ENCODE measurements at regions not wholly inside any gene's neighbourhood (a gene's known extent, or its start where the extent isn't known, plus 50 kb on each side); places are given as distances from the start of the nearest gene placed in this dataset.

DNA sequence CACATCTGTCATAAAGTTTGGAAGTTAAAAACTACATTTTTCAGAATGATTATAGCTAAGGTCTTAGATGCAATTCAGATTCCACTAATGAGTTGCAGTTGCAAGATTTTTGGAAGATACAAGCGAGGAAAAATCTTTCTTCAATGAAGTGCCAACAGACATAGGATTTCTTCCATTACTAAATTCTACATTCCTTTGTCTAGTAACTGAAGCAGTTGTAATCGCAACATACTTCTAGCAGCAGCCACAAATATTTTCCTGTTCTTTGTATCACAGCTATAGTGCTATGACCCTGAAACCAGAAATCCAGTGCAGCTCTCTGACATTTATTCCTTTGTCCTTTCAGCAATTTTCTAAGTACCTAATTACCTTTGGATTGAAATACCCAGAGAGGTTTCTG is 225.2 kb upstream of the SLIT2 start:
- H3K9ac ChIP-seq (ENCODE audit: low read length in 3 of 3) = no peak overlapping the region
- intact Hi-C loops (cut with DNase I) = no loop called here

DNA sequence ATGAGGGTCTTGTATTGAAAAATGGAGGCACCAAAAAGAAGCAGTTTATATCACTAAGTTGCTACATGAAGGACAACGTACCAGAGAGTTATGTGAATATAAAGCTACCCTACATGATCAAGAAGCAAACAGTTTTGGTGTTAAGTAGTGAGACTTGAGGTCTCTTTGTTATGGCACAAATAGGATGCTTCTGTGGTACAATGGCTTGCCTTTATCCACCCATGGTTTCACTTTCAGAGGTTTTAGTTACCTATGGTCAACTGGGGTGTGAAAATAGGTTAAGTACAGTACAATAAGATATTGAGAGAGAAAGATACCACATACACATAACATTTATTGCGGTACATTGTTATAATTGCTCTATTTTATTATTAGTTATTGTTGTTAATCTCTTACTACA is 229.2 kb upstream of the SLIT2 start:
- FAIRE-seq = no peak
- no peak overlapping the region for H3K27ac ChIP-seq (ENCODE audit: low read depth in 2 of 2, low read length in 2 of 2)

More for the DNA sequence above, 225.2 kb upstream of the SLIT2 start:
- FAIRE-seq (no peak), DNase-seq (no peak)
- H3K9me3 ChIP-seq (ENCODE audit: control insufficient read depth in 2 of 3, insufficient read depth in 1 of 3, low read length in 3 of 3) = no peaks in the 10 kb centered on the region
- H3K27ac ChIP-seq (ENCODE audit: low read depth in 2 of 2, low read length in 2 of 2) = no peak overlapping the region
- H3K4me3 ChIP-seq (ENCODE audit: low read length in 3 of 3) = no peak overlapping the region
- no peaks in the 10 kb centered on the region for H3K4me1 ChIP-seq (ENCODE audit: control insufficient read depth in 2 of 3, insufficient read depth in 2 of 3, low read depth in 1 of 3, low read length in 3 of 3)
- H3K27me3 ChIP-seq (ENCODE audit: control insufficient read depth, insufficient read depth, low read length) = no peaks in the 10 kb centered on the region
- TF ChIP-seq, protein P1, sequence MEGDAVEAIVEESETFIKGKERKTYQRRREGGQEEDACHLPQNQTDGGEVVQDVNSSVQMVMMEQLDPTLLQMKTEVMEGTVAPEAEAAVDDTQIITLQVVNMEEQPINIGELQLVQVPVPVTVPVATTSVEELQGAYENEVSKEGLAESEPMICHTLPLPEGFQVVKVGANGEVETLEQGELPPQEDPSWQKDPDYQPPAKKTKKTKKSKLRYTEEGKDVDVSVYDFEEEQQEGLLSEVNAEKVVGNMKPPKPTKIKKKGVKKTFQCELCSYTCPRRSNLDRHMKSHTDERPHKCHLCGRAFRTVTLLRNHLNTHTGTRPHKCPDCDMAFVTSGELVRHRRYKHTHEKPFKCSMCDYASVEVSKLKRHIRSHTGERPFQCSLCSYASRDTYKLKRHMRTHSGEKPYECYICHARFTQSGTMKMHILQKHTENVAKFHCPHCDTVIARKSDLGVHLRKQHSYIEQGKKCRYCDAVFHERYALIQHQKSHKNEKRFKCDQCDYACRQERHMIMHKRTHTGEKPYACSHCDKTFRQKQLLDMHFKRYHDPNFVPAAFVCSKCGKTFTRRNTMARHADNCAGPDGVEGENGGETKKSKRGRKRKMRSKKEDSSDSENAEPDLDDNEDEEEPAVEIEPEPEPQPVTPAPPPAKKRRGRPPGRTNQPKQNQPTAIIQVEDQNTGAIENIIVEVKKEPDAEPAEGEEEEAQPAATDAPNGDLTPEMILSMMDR (IDR thresholded peaks at IDR 0.05; ENCODE audit: borderline replicate concordance, extremely low read depth, insufficient read depth) = no peak
- H3K36me3 ChIP-seq (ENCODE audit: control insufficient read depth in 2 of 3, insufficient read depth in 3 of 3, low read length in 3 of 3) = no peaks in the 10 kb centered on the region

DNA sequence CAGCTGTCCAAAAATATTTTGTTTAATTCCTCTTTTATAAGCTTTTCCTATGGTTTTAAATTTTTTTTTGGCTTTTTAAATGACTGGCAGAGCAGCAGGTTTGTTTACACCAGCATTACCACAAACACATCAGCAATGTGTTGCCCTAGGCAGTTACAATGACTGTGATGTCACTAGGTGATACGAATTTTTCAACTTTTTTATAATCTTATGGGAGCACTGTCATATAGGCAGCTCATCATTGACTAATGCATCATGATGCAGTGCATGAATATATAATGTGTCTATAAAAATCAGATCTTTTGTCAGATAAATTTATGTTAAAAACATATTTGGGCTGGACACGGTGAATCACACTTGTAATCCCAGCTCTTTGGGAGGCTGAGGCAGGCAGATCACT is 231.6 kb upstream of the SLIT2 start:
- H3K27me3 ChIP-seq (ENCODE audit: control insufficient read depth, insufficient read depth, low read length) = no peaks in the 10 kb centered on the region
- no peak overlapping the region for H3K4me3 ChIP-seq (ENCODE audit: low read length in 3 of 3)
- FAIRE-seq = no peak
- TF ChIP-seq, protein P1 (IDR thresholded peaks at IDR 0.05; ENCODE audit: borderline replicate concordance, extremely low read depth, insufficient read depth) = no peak
- no peaks in the 10 kb centered on the region for H3K4me1 ChIP-seq (ENCODE audit: control insufficient read depth in 2 of 3, insufficient read depth in 2 of 3, low read depth in 1 of 3, low read length in 3 of 3)
- intact Hi-C loops (cut with DNase I) = no loop called here
- H3K36me3 ChIP-seq (ENCODE audit: control insufficient read depth in 2 of 3, insufficient read depth in 3 of 3, low read length in 3 of 3) = no peaks in the 10 kb centered on the region
- H3K9ac ChIP-seq (ENCODE audit: low read length in 3 of 3) = no peak overlapping the region
- DNase-seq = no peak
- no peaks in the 10 kb centered on the region for H3K9me3 ChIP-seq (ENCODE audit: control insufficient read depth in 2 of 3, insufficient read depth in 1 of 3, low read length in 3 of 3)
- no peak overlapping the region for H3K27ac ChIP-seq (ENCODE audit: low read depth in 2 of 2, low read length in 2 of 2)

More for the DNA sequence above, 229.2 kb upstream of the SLIT2 start:
- H3K4me1 ChIP-seq (ENCODE audit: control insufficient read depth in 2 of 3, insufficient read depth in 2 of 3, low read depth in 1 of 3, low read length in 3 of 3) = no peaks in the 10 kb centered on the region
- no peaks in the 10 kb centered on the region for H3K27me3 ChIP-seq (ENCODE audit: control insufficient read depth, insufficient read depth, low read length)
- DNase-seq = no peak
- no peaks in the 10 kb centered on the region for H3K9me3 ChIP-seq (ENCODE audit: control insufficient read depth in 2 of 3, insufficient read depth in 1 of 3, low read length in 3 of 3)
- H3K9ac ChIP-seq (ENCODE audit: low read length in 3 of 3) = no peak overlapping the region
- no peak overlapping the region for H3K4me3 ChIP-seq (ENCODE audit: low read length in 3 of 3)
- H3K36me3 ChIP-seq (ENCODE audit: control insufficient read depth in 2 of 3, insufficient read depth in 3 of 3, low read length in 3 of 3) = no peaks in the 10 kb centered on the region
- TF ChIP-seq, protein P1 (IDR thresholded peaks at IDR 0.05; ENCODE audit: borderline replicate concordance, extremely low read depth, insufficient read depth) = no peak
- intact Hi-C loops (cut with DNase I) = no loop called here

DNA sequence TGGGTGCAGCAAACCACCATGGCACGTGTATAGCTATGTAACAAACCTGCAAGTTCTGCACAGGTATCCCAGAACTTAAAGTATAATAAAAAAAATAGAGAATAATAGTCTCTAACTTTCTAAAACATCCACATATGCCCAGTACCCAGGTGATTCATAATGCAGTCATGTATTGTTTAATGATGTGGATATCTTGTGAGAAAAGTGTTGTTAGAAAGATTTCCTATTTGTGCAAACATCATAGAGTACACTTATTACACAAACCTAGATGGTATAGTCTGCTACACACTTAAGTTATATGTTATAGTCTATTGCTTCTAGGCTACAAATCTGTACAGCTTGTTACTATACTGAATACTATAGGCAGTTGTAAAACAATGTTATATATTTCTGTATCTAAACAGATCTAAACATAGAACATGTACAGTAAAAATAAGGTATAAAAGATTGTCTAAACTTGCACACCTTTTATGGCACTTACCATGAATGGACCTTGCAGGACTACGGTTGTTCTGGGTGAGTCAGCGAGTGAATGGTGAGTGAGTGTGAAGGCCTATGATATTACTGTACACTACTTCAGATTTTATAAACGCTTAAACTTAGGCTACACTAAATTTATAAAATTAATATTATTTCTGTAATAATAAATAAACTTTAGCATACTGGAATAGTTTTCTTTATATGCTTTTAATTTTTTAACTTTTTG is 232.2 kb upstream of the SLIT2 start:
- no peaks in the 10 kb centered on the region for H3K27me3 ChIP-seq (ENCODE audit: control insufficient read depth, insufficient read depth, low read length)
- H3K36me3 ChIP-seq (ENCODE audit: control insufficient read depth in 2 of 3, insufficient read depth in 3 of 3, low read length in 3 of 3) = no peaks in the 10 kb centered on the region
- no peak overlapping the region for H3K4me3 ChIP-seq (ENCODE audit: low read length in 3 of 3)
- H3K9me3 ChIP-seq (ENCODE audit: control insufficient read depth in 2 of 3, insufficient read depth in 1 of 3, low read length in 3 of 3) = no peaks in the 10 kb centered on the region
- intact Hi-C loops (cut with DNase I) = no loop called here
- FAIRE-seq (no peak), DNase-seq (no peak)
- no peak overlapping the region for H3K27ac ChIP-seq (ENCODE audit: low read depth in 2 of 2, low read length in 2 of 2)
- TF ChIP-seq, protein P1 (IDR thresholded peaks at IDR 0.05; ENCODE audit: borderline replicate concordance, extremely low read depth, insufficient read depth) = no peak
- no peak overlapping the region for H3K9ac ChIP-seq (ENCODE audit: low read length in 3 of 3)
- H3K4me1 ChIP-seq (ENCODE audit: control insufficient read depth in 2 of 3, insufficient read depth in 2 of 3, low read depth in 1 of 3, low read length in 3 of 3) = no peaks in the 10 kb centered on the region

Data from kidney (tissue), 13 donors.